ENCODE measurements at regions not wholly inside any gene's neighbourhood (a gene's known extent, or its start where the extent isn't known, plus 50 kb on each side); places are given as distances from the start of the nearest gene placed in this dataset.

GRCh38 chr6:78489874-78490273 lies 377.5 kb upstream of the IRAK1BP1 start:
- no peaks in the 10 kb centered on the region for H3K4me1 ChIP-seq (ENCODE audit: control insufficient read depth, low read length)
- H4K20me1 ChIP-seq (ENCODE audit: control insufficient read depth, insufficient read depth, low read depth, low read length): no peaks in the 10 kb centered on the region
- H3K4me3 ChIP-seq (ENCODE audit: low read length): no peak overlapping the region
- no peaks in the 10 kb centered on the region for H3K36me3 ChIP-seq (ENCODE audit: control insufficient read depth, low read length)
- no peaks in the 10 kb centered on the region for H3F3A ChIP-seq (ENCODE audit: control insufficient read depth, insufficient read depth)
- H3K4me2 ChIP-seq (ENCODE audit: low read length): no peak overlapping the region
- H3K27ac ChIP-seq (ENCODE audit: low read depth, low read length): no peak overlapping the region
- TF ChIP-seq EZH2phosphoT487 (IDR thresholded peaks at IDR 0.05; ENCODE audit: borderline replicate concordance, low read length) (no peak), CTCF (IDR thresholded peaks at IDR 0.05; ENCODE audit: low read depth, low read length, poor library complexity, severe bottlenecking) (no peak)
- H3K79me2 ChIP-seq (ENCODE audit: control insufficient read depth, low read length): no peaks in the 10 kb centered on the region
- no peaks in the 10 kb centered on the region for H3K9me3 ChIP-seq (ENCODE audit: control insufficient read depth, insufficient read depth, low read length)
- H3K27me3 ChIP-seq (ENCODE audit: control insufficient read depth, low read length): no peaks in the 10 kb centered on the region
- H3K9me2 ChIP-seq (replicated peaks; ENCODE audit: control insufficient read depth, low read length): no peaks in the 10 kb centered on the region

GRCh38 chr6:78492351-78493017 lies 374.9 kb upstream of the IRAK1BP1 start:
- Histone ChIP-seq H3K9me2 (replicated peaks; ENCODE audit: control insufficient read depth, low read length) (no peaks in the 10 kb centered on the region), H3K9me3 (ENCODE audit: control insufficient read depth, insufficient read depth, low read length) (no peaks in the 10 kb centered on the region), H4K20me1 (ENCODE audit: control insufficient read depth, insufficient read depth, low read depth, low read length) (no peaks in the 10 kb centered on the region), H3K4me2 (ENCODE audit: low read length) (no peak overlapping the region), H3K27ac (ENCODE audit: low read depth, low read length) (no peak overlapping the region), H3K79me2 (ENCODE audit: control insufficient read depth, low read length) (no peaks in the 10 kb centered on the region), H3F3A (ENCODE audit: control insufficient read depth, insufficient read depth) (no peaks in the 10 kb centered on the region), H3K4me3 (ENCODE audit: low read length) (no peak overlapping the region), H3K36me3 (ENCODE audit: control insufficient read depth, low read length) (no peaks in the 10 kb centered on the region), H3K27me3 (ENCODE audit: control insufficient read depth, low read length) (no peaks in the 10 kb centered on the region), H3K4me1 (ENCODE audit: control insufficient read depth, low read length) (no peaks in the 10 kb centered on the region)
- TF ChIP-seq EZH2phosphoT487 (IDR thresholded peaks at IDR 0.05; ENCODE audit: borderline replicate concordance, low read length): no peak

DNA sequence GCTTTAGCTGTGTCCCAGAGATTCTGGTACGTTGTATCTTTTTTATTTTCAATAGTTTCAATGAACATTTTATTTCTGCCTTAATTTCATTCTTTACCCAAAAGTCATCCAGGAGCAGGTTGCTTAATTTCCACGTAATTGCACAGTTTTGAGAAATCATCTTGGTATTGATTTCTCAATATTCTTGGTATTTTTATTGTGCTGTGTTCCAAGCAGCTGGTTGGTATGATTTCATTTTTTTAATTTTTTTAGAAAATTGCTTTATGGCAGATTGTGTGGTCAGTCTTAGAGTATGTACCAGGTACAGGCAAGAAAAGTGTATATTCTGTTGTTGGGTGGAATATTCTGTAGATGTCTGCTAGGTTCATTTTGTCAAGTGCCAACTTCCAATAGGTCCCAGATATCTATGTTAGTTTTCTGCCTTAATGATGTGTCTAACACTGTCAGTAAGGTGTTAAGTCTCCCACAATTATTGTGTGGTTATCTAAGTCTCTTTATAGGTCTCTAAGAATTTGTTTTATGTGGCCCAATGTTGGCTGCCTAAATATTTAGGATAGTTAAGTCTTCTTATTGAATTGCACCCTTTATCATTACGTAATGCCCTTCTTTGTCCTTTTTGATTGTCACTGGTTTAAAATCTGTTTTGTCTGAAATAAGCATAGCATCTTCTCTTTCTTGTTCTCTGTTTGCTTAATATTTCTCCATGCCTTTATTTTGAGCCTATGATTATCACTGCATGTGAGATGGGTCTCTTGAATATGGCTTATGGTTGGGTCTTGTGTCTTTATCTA lies 366.9 kb upstream of the IRAK1BP1 start:
- no peaks in the 10 kb centered on the region for H3K4me1 ChIP-seq (ENCODE audit: control insufficient read depth, low read length)
- no peaks in the 10 kb centered on the region for H3K79me2 ChIP-seq (ENCODE audit: control insufficient read depth, low read length)
- no peaks in the 10 kb centered on the region for H3K9me2 ChIP-seq (replicated peaks; ENCODE audit: control insufficient read depth, low read length)
- no peaks in the 10 kb centered on the region for H4K20me1 ChIP-seq (ENCODE audit: control insufficient read depth, insufficient read depth, low read depth, low read length)
- no peak overlapping the region for H3K4me2 ChIP-seq (ENCODE audit: low read length)
- H3K27me3 ChIP-seq (ENCODE audit: control insufficient read depth, low read length): no peaks in the 10 kb centered on the region
- no peaks in the 10 kb centered on the region; the same call in 1 of the 2 replicates for H3K9me3 ChIP-seq (ENCODE audit: control insufficient read depth, insufficient read depth, low read length)
- H3F3A ChIP-seq (ENCODE audit: control insufficient read depth, insufficient read depth): no peaks in the 10 kb centered on the region
- H3K36me3 ChIP-seq (ENCODE audit: control insufficient read depth, low read length): no peaks in the 10 kb centered on the region
- no peak for TF ChIP-seq CTCF (IDR thresholded peaks at IDR 0.05; ENCODE audit: low read depth, low read length, poor library complexity, severe bottlenecking)
- no peak overlapping the region for H3K4me3 ChIP-seq (ENCODE audit: low read length)
- H3K27ac ChIP-seq (ENCODE audit: low read depth, low read length): no peak overlapping the region

DNA sequence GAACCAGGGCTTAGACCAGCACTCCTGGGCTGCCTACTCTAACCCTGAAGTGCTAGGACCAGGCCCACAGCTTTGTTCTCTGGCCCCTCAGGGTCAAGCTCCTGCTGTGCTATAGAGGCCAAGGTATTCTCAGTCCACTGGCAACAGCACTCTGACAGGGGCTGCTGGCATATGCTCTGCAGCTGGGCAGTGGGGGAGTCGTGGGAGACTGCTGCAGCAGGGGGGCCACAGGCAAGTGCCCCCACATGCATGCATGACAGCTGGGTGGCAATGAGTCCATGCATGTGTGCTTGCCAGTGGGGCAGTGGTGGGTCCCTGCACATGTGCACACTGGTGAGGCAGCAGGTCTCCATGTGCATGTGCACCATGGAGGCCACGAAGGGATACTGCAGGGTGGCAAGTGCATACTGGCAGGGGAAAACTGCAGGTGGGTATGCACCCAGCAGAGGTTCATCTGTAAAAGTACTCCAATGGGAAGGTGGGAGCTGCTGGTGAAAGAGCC lies 364.9 kb upstream of the IRAK1BP1 start:
- H3K27ac ChIP-seq (ENCODE audit: low read depth, low read length): no peak overlapping the region

More for the DNA sequence above, 364.9 kb upstream of the IRAK1BP1 start:
- H3K4me3 ChIP-seq (ENCODE audit: low read length): no peak overlapping the region
- no peaks in the 10 kb centered on the region for H3K9me2 ChIP-seq (replicated peaks; ENCODE audit: control insufficient read depth, low read length)
- H3K27me3 ChIP-seq (ENCODE audit: control insufficient read depth, low read length): no peaks in the 10 kb centered on the region
- no peaks in the 10 kb centered on the region for H4K20me1 ChIP-seq (ENCODE audit: control insufficient read depth, insufficient read depth, low read depth, low read length)
- H3K79me2 ChIP-seq (ENCODE audit: control insufficient read depth, low read length): no peaks in the 10 kb centered on the region
- no peaks in the 10 kb centered on the region for H3K36me3 ChIP-seq (ENCODE audit: control insufficient read depth, low read length)
- H3K9me3 ChIP-seq (ENCODE audit: control insufficient read depth, insufficient read depth, low read length): no peaks in the 10 kb centered on the region; the same call in 1 of the 2 replicates
- no peaks in the 10 kb centered on the region for H3F3A ChIP-seq (ENCODE audit: control insufficient read depth, insufficient read depth)
- no peak for TF ChIP-seq EZH2phosphoT487 (IDR thresholded peaks at IDR 0.05; ENCODE audit: borderline replicate concordance, low read length)
- no peak for TF ChIP-seq CTCF (IDR thresholded peaks at IDR 0.05; ENCODE audit: low read depth, low read length, poor library complexity, severe bottlenecking)
- H3K4me2 ChIP-seq (ENCODE audit: low read length): no peak overlapping the region
- H3K4me1 ChIP-seq (ENCODE audit: control insufficient read depth, low read length): no peaks in the 10 kb centered on the region

Measured in DOHH2 (cell line).